PC-9 (cell line): ENCODE measurements at regions not wholly inside any gene's neighbourhood (a gene's known extent, or its start where the extent isn't known, plus 50 kb on each side); places are given as distances from the start of the nearest gene placed in this dataset.

ENCODE experiments used
- BruUV-seq: library from RNA; stranded (reverse); fragments of 400-500 nt; replicated peaks from 2 replicates; lab custom pipeline; 2021; lab: Mats Ljungman, UMichigan
- CTCF ChIA-PET: fragments of 300-600 bp; sonication (Branson Sonifier 250); formaldehyde crosslinking; loops from one replicate; lab custom pipeline; 2022; ENCODE audit warnings: antibody characterized with exemption; lab: Charles Lee
- POLR2A ChIA-PET: fragments of 300-600 bp; sonication (Branson Sonifier 250); formaldehyde crosslinking; loops from one replicate; lab custom pipeline; 2022; ENCODE audit warnings: antibody characterized with exemption; ENCODE audit not compliant: unreplicated experiment; lab: Charles Lee
- DNase-seq, 2 experiments: peaks; one replicate each; pipeline versions ENCODE4 v3.0.0 to v3.0.0-alpha.2; 2015 to 2022; ENCODE audit warnings: mixed read lengths in 1 of 2
- H2AFZ ChIP-seq: fragments of 200-600 bp; sonication (generic); 2 replicates; pipeline ENCODE4 v1.8.1; 2017; ENCODE audit warnings: antibody characterized with exemption
- H3F3A ChIP-seq: fragments of 200-600 bp; sonication (generic); 2 replicates; pipeline ENCODE4 v1.8.1; 2017; ENCODE audit warnings: antibody characterized with exemption, mild to moderate bottlenecking, low read depth; ENCODE audit not compliant: insufficient read depth
- H3K27ac ChIP-seq: fragments of 200-600 bp; sonication (generic); 2 replicates; pipeline ENCODE4 v1.6.1; 2016; ENCODE audit warnings: mixed run types
- H3K27me3 ChIP-seq: fragments of 200-600 bp; sonication (generic); 2 replicates; pipeline ENCODE4 v1.6.1; 2016; ENCODE audit warnings: low read depth, mixed run types; ENCODE audit not compliant: insufficient read depth
- H3K36me3 ChIP-seq: fragments of 200-600 bp; sonication (generic); 2 replicates; pipeline ENCODE4 v1.6.1; 2016; ENCODE audit warnings: low read depth, mixed run types
- H3K4me1 ChIP-seq: fragments of 200-600 bp; sonication (generic); replicated peaks from 2 replicates; pipeline ENCODE4 v1.6.1; 2016; ENCODE audit warnings: mixed run types; ENCODE audit not compliant: insufficient read depth
- H3K4me2 ChIP-seq: fragments of 200-600 bp; sonication (generic); 2 replicates; pipeline ENCODE4 v1.6.1; 2017; ENCODE audit warnings: mixed run types
- H3K4me3 ChIP-seq: fragments of 200-600 bp; sonication (generic); 2 replicates; pipeline ENCODE4 v1.6.1; 2016; ENCODE audit warnings: mixed run types
- H3K79me2 ChIP-seq: fragments of 200-600 bp; sonication (generic); 2 replicates; pipeline ENCODE4 v1.6.1; 2017; ENCODE audit warnings: low read depth, mixed run types
- H3K9me2 ChIP-seq: fragments of 200-600 bp; sonication (generic); 2 replicates; pipeline ENCODE4 v1.8.1; 2017; ENCODE audit warnings: mild to moderate bottlenecking; ENCODE audit not compliant: insufficient read depth
- H3K9me3 ChIP-seq: fragments of 200-600 bp; sonication (generic); 2 replicates; pipeline ENCODE4 v1.8.1; 2016; ENCODE audit warnings: low read depth; ENCODE audit not compliant: insufficient read depth
- H4K20me1 ChIP-seq: fragments of 200-600 bp; sonication (generic); 2 replicates; pipeline ENCODE4 v1.8.1; 2017; ENCODE audit not compliant: insufficient read depth
- CTCF ChIP-seq: fragments of 200-600 bp; sonication (generic); conservative IDR thresholded peaks from 2 replicates; pipeline ENCODE4 v1.6.1; 2017; ENCODE audit warnings: mixed run types, antibody characterized with exemption, mild to moderate bottlenecking, moderate library complexity
- EZH2 ChIP-seq: fragments of 200-600 bp; sonication (generic); IDR thresholded peaks from 2 replicates; pipeline ENCODE4 v1.8.0; 2017; ENCODE audit warnings: antibody characterized with exemption, low read depth
- intact Hi-C: fragments of 100-400 bp; cut with micrococcal nuclease; formaldehyde crosslinking; loops from one replicate; pipeline ENCODE4 v1.10.0; 2022; ENCODE audit not compliant: unreplicated experiment

- H3K4me2 ChIP-seq, result no peak overlapping the region
- intact Hi-C loops, result no loop called here
- H3K27ac ChIP-seq, result no peak overlapping the region
- H4K20me1 ChIP-seq, result 0 out of 2 replicates have a peak, but pooled peaks cover 6% of the 10 kb centered on the region
- H2AFZ ChIP-seq, result no peak overlapping the region
- DNase-seq, result no peak
- no peak overlapping the region for H3K4me3 ChIP-seq
- CTCF ChIA-PET, result no interaction called here
- POLR2A ChIA-PET, result no interaction called here
- no peaks in the 10 kb centered on the region for H3K4me1 ChIP-seq
- no peak for TF ChIP-seq EZH2
- no peaks in the 10 kb centered on the region for H3F3A ChIP-seq
- H3K27me3 ChIP-seq, result peaks cover 28% of the 10 kb centered on the region
- BruUV-seq, result no TSS peak
- no peaks in the 10 kb centered on the region for H3K9me3 ChIP-seq
- H3K36me3 ChIP-seq, result no peaks in the 10 kb centered on the region
- no peaks in the 10 kb centered on the region for H3K9me2 ChIP-seq
- no peaks in the 10 kb centered on the region for H3K79me2 ChIP-seq
These were observed 711.4 kb downstream of the MTRR start for GRCh38 chr5:8580298-8580697.

GRCh38 chr5:8581047-8581446, 712.1 kb downstream of the MTRR start:
- H3K4me3 ChIP-seq, result no peak overlapping the region
- H2AFZ ChIP-seq, result no peak overlapping the region
- POLR2A ChIA-PET, result no interaction called here
- H4K20me1 ChIP-seq, result 0 out of 2 replicates have a peak, but pooled peaks cover 6% of the 10 kb centered on the region
- H3K36me3 ChIP-seq, result no peaks in the 10 kb centered on the region
- H3K79me2 ChIP-seq, result no peaks in the 10 kb centered on the region
- H3K4me1 ChIP-seq, result no peaks in the 10 kb centered on the region
- peaks cover 20% of the 10 kb centered on the region for H3K27me3 ChIP-seq
- H3K9me2 ChIP-seq, result no peaks in the 10 kb centered on the region
- no peak overlapping the region for H3K27ac ChIP-seq
- H3F3A ChIP-seq, result no peaks in the 10 kb centered on the region
- CTCF ChIA-PET, result no interaction called here
- H3K4me2 ChIP-seq, result no peak overlapping the region
- H3K9me3 ChIP-seq, result no peaks in the 10 kb centered on the region
- intact Hi-C loops, result no loop called here
- DNase-seq, result no peak
- no TSS peak for BruUV-seq
- TF ChIP-seq CTCF, result no peak
- TF ChIP-seq EZH2, result no peak

GRCh38 chr5:8585230-8586018, 716.5 kb downstream of the MTRR start:
- Histone ChIP-seq H3K4me3 (no peak overlapping the region), H3K27me3 (no peaks in the 10 kb centered on the region), H3K4me2 (no peak overlapping the region), H2AFZ (no peak overlapping the region), H3K27ac (no peak overlapping the region), H3K79me2 (no peaks in the 10 kb centered on the region), H4K20me1 (no peaks in the 10 kb centered on the region), H3F3A (no peaks in the 10 kb centered on the region), H3K36me3 (no peaks in the 10 kb centered on the region), H3K9me3 (no peaks in the 10 kb centered on the region), H3K4me1 (no peaks in the 10 kb centered on the region), H3K9me2 (no peaks in the 10 kb centered on the region)
- DNase-seq, result no peak
- ChIA-PET CTCF (no interaction called here), POLR2A (no interaction called here)
- TF ChIP-seq CTCF (0 out of 2 replicates have a peak, but pooled peaks have one; percentile 23), EZH2 (no peak)
- intact Hi-C loops, result no loop called here
- no TSS peak for BruUV-seq

- no peak overlapping the region for H2AFZ ChIP-seq
- no peaks in the 10 kb centered on the region for H3K9me2 ChIP-seq
- no peaks in the 10 kb centered on the region for H4K20me1 ChIP-seq
- H3K4me1 ChIP-seq, result no peaks in the 10 kb centered on the region
- H3F3A ChIP-seq, result no peaks in the 10 kb centered on the region
- H3K79me2 ChIP-seq, result no peaks in the 10 kb centered on the region
- intact Hi-C loops, result no loop called here
- no peak overlapping the region for H3K4me3 ChIP-seq
- no peak for DNase-seq
- ChIA-PET POLR2A (no interaction called here), CTCF (no interaction called here)
- no peaks in the 10 kb centered on the region for H3K36me3 ChIP-seq
- H3K27me3 ChIP-seq, result peaks cover 17% of the 10 kb centered on the region
- H3K27ac ChIP-seq, result no peak overlapping the region
- BruUV-seq, result no TSS peak
- TF ChIP-seq EZH2, result no peak
- no peak for TF ChIP-seq CTCF
- no peak overlapping the region for H3K4me2 ChIP-seq
- H3K9me3 ChIP-seq, result no peaks in the 10 kb centered on the region
These were observed 722.0 kb downstream of the MTRR start for GRCh38 chr5:8590959-8591358.
